NCI-H510A treated with DMSO at 0.1 percent for 48 hours (cell line): ENCODE measurements at regions not wholly inside any gene's neighbourhood (a gene's known extent, or its start where the extent isn't known, plus 50 kb on each side); places are given as distances from the start of the nearest gene placed in this dataset.

Source experiments
- DNase-seq: peaks from one replicate; lab custom pipeline; 2025; lab: John Stamatoyannopoulos, UW

- DNase-seq, result no peak
These were observed 297.9 kb downstream of the NDFIP2 start for GRCh38 chr13:79778741-79779460.

- DNase-seq, result no peak
These were observed 296.5 kb downstream of the NDFIP2 start for GRCh38 chr13:79777504-79777903.

GRCh38 chr13:79776531-79777295, 295.8 kb downstream of the NDFIP2 start:
- no peak for DNase-seq

- DNase-seq, result no peak
These were observed 294.9 kb downstream of the NDFIP2 start for GRCh38 chr13:79775830-79776229.

GRCh38 chr13:79772811-79773210, 291.9 kb downstream of the NDFIP2 start:
- DNase-seq, result no peak

- no peak for DNase-seq
These were observed 290.5 kb downstream of the NDFIP2 start for GRCh38 chr13:79771493-79771892.

- DNase-seq, result no peak
These were observed 289.1 kb downstream of the NDFIP2 start for GRCh38 chr13:79770056-79770455.

GRCh38 chr13:79767126-79767525, 286.2 kb downstream of the NDFIP2 start:
- DNase-seq, result no peak

- no peak for DNase-seq
These were observed 284.4 kb downstream of the NDFIP2 start for GRCh38 chr13:79765331-79765730.

GRCh38 chr13:79749984-79750551, 269.1 kb downstream of the NDFIP2 start:
- no peak for DNase-seq

- no peak for DNase-seq
These were observed 268.6 kb downstream of the NDFIP2 start for GRCh38 chr13:79749566-79749965.

- no peak for DNase-seq
These were observed 264.1 kb downstream of the NDFIP2 start for GRCh38 chr13:79745081-79745480.

- DNase-seq, result no peak
These were observed 262.0 kb downstream of the NDFIP2 start for GRCh38 chr13:79742923-79743322.

- no peak for DNase-seq
These were observed 260.0 kb downstream of the NDFIP2 start for GRCh38 chr13:79740991-79741390.

GRCh38 chr13:79736356-79736755, 255.4 kb downstream of the NDFIP2 start:
- DNase-seq, result no peak

- DNase-seq, result no peak
These were observed 254.3 kb downstream of the NDFIP2 start for GRCh38 chr13:79735228-79735627.

GRCh38 chr13:79727086-79727485, 246.1 kb downstream of the NDFIP2 start:
- no peak for DNase-seq

GRCh38 chr13:79725841-79726240, 244.9 kb downstream of the NDFIP2 start:
- no peak for DNase-seq

GRCh38 chr13:79724348-79725103, 243.6 kb downstream of the NDFIP2 start:
- DNase-seq, result no peak

- no peak for DNase-seq
These were observed 242.6 kb downstream of the NDFIP2 start for GRCh38 chr13:79723519-79724024.

GRCh38 chr13:79722885-79723445, 242.0 kb downstream of the NDFIP2 start:
- no peak for DNase-seq

- DNase-seq, result no peak
These were observed 235.2 kb downstream of the NDFIP2 start for GRCh38 chr13:79716191-79716590.
